H1 (cell line): ENCODE measurements at regions not wholly inside any gene's neighbourhood (a gene's known extent, or its start where the extent isn't known, plus 50 kb on each side); places are given as distances from the start of the nearest gene placed in this dataset.

ENCODE experiments used
- CTCF ChIA-PET: fragments of 300-600 bp; sonication (Branson Sonifier 250); formaldehyde crosslinking; loops from one replicate; lab custom pipeline; 2021; ENCODE audit not compliant: partially characterized antibody; lab: Charles Lee
- POLR2A ChIA-PET: fragments of 300-600 bp; sonication (Branson Sonifier 250); formaldehyde crosslinking; loops from one replicate; lab custom pipeline; 2021; ENCODE audit warnings: inconsistent platforms; ENCODE audit not compliant: partially characterized antibody; lab: Charles Lee
- DNase-seq, 2 experiments: peaks; one replicate each; pipeline versions ENCODE4 v3.0.0 to v3.0.0-alpha.2; 2010 to 2022; ENCODE audit warnings: low spot score in 2 of 2, low read depth in 1 of 2, mixed read lengths in 1 of 2
- FAIRE-seq: peaks from 2 replicates; lab custom pipeline; 2011; peaks lifted over from hg19 to GRCh38; lab: Jason Lieb, UNC
- H2AFZ ChIP-seq: 2 replicates; pipeline ENCODE4 v1.8.1; 2012; ENCODE audit warnings: low read length, inconsistent platforms
- H2AK5ac ChIP-seq: 2 replicates; pipeline ENCODE4 v1.6.1; 2013; ENCODE audit warnings: low read depth, low read length
- H2BK120ac ChIP-seq: replicated peaks from 2 replicates; pipeline ENCODE3; 2013; ENCODE audit warnings: low read depth, low read length, inconsistent platforms
- H2BK12ac ChIP-seq: 2 replicates; pipeline ENCODE4 v1.6.1; 2013; ENCODE audit warnings: low read depth, low read length
- H2BK15ac ChIP-seq: 2 replicates; pipeline ENCODE4 v1.6.1; 2013; ENCODE audit warnings: low read length
- H2BK20ac ChIP-seq: 2 replicates; pipeline ENCODE4 v1.6.1; 2013; ENCODE audit warnings: low read length
- H2BK5ac ChIP-seq: 2 replicates; pipeline ENCODE4 v1.6.1; 2013; ENCODE audit warnings: low read depth, low read length
- H3K14ac ChIP-seq: 2 replicates; pipeline ENCODE4 v1.6.1; 2013; ENCODE audit warnings: inconsistent platforms; ENCODE audit not compliant: insufficient read length
- H3K18ac ChIP-seq: 2 replicates; pipeline ENCODE4 v1.6.1; 2013; ENCODE audit warnings: low read length; ENCODE audit errors: extremely low read depth
- H3K23ac ChIP-seq: 2 replicates; pipeline ENCODE4 v1.6.1; 2013; ENCODE audit warnings: inconsistent platforms; ENCODE audit not compliant: insufficient read length
- H3K23me2 ChIP-seq: 2 replicates; pipeline ENCODE4 v1.6.1; 2013; ENCODE audit warnings: low read depth, low read length
- H3K27ac ChIP-seq: 2 replicates; pipeline ENCODE4 v1.6.1; 2011; ENCODE audit warnings: low read depth, low read length, inconsistent platforms
- H3K27me3 ChIP-seq, 4 experiments: replicated peaks in 1 of 4; 1 replicate in 1 of 4; 2 replicates in 3 of 4; pipeline versions ENCODE4 v1.6.1 to v1.8.1; 2011 to 2013; ENCODE audit warnings: low read length in 3 of 4, mild to moderate bottlenecking in 3 of 4, inconsistent platforms in 2 of 4, mixed read lengths in 2 of 4, moderate library complexity in 1 of 4; ENCODE audit not compliant: control insufficient read depth in 3 of 4, insufficient read depth in 3 of 4; ENCODE audit errors: extremely low read depth in 1 of 4
- H3K36me3 ChIP-seq, 4 experiments: 2 replicates each; pipeline versions ENCODE4 v1.6.1 to v1.8.1; 2011 to 2013; ENCODE audit warnings: mild to moderate bottlenecking in 4 of 4, low read length in 3 of 4, moderate library complexity in 2 of 4, control low read depth in 1 of 4, inconsistent platforms in 1 of 4; ENCODE audit not compliant: insufficient read depth in 4 of 4, control insufficient read depth in 2 of 4
- H3K4ac ChIP-seq: replicated peaks from 2 replicates; pipeline ENCODE3; 2013; ENCODE audit warnings: low read length, low read depth, mixed read lengths, inconsistent platforms; ENCODE audit not compliant: insufficient read length
- H3K4me1 ChIP-seq, 4 experiments: replicated peaks in 1 of 4; 1 replicate in 1 of 4; 2 replicates in 3 of 4; pipeline versions ENCODE4 v1.6.1 to v1.8.1; 2011 to 2013; ENCODE audit warnings: low read length in 3 of 4, inconsistent platforms in 2 of 4, mixed read lengths in 1 of 4; ENCODE audit not compliant: insufficient read depth in 4 of 4, control insufficient read depth in 3 of 4
- H3K4me2 ChIP-seq, 2 experiments: 2 replicates each; pipeline versions ENCODE4 v1.6.1 to v1.8.1; 2011 to 2013; ENCODE audit warnings: low read depth in 2 of 2, low read length in 2 of 2, control low read depth in 1 of 2, inconsistent platforms in 1 of 2, mild to moderate bottlenecking in 1 of 2; ENCODE audit not compliant: insufficient read depth in 1 of 2
- H3K4me3 ChIP-seq, 4 experiments: fragments of 200-600, 300-600 bp in 1 of 4; sonication (generic), shearing (Covaris generic), sonication (Bioruptor Twin) in 1 of 4; 2 replicates each; pipeline versions ENCODE4 v1.5.1 to v1.8.1; 2011 to 2016; ENCODE audit warnings: low read length in 4 of 4, low read depth in 3 of 4, control low read depth in 2 of 4, inconsistent platforms in 2 of 4, mild to moderate bottlenecking in 2 of 4, mixed read lengths in 1 of 4, moderate library complexity in 1 of 4; ENCODE audit not compliant: insufficient read depth in 2 of 4; ENCODE audit errors: extremely low read depth in 1 of 4
- H3K56ac ChIP-seq: replicated peaks from 2 replicates; pipeline ENCODE3; 2013; ENCODE audit warnings: low read depth, mild to moderate bottlenecking, mixed read lengths, low read length, inconsistent platforms; ENCODE audit not compliant: insufficient read length
- H3K79me1 ChIP-seq: 2 replicates; pipeline ENCODE4 v1.6.1; 2013; ENCODE audit warnings: low read depth, low read length, control low read depth
- H3K79me2 ChIP-seq, 2 experiments: 2 replicates each; pipeline versions ENCODE4 v1.6.1 to v1.8.1; 2012 to 2013; ENCODE audit warnings: low read length in 2 of 2, mild to moderate bottlenecking in 2 of 2, inconsistent platforms in 1 of 2; ENCODE audit not compliant: insufficient read depth in 2 of 2, control insufficient read depth in 1 of 2
- H3K9ac ChIP-seq, 4 experiments: replicated peaks in 1 of 4; 1 replicate in 1 of 4; 2 replicates in 3 of 4; pipeline versions ENCODE4 v1.6.1 to v1.8.1; 2011 to 2013; ENCODE audit warnings: low read depth in 3 of 4, low read length in 3 of 4, control low read depth in 2 of 4, mild to moderate bottlenecking in 2 of 4, moderate library complexity in 2 of 4, inconsistent platforms in 1 of 4; ENCODE audit errors: extremely low read depth in 1 of 4
- H3K9me3 ChIP-seq, 2 experiments: 2 replicates each; pipeline versions ENCODE4 v1.6.1 to v1.8.1; 2012 to 2013; ENCODE audit warnings: mild to moderate bottlenecking in 2 of 2, moderate library complexity in 2 of 2, control low read depth in 1 of 2, inconsistent platforms in 1 of 2, low read depth in 1 of 2, low read length in 1 of 2, mixed read lengths in 1 of 2; ENCODE audit not compliant: insufficient read depth in 2 of 2
- H4K20me1 ChIP-seq, 2 experiments: replicated peaks in 1 of 2; 2 replicates each; pipeline versions ENCODE3 to v1.8.1; 2011 to 2013; ENCODE audit warnings: inconsistent platforms in 2 of 2, low read length in 2 of 2, mild to moderate bottlenecking in 1 of 2; ENCODE audit not compliant: insufficient read depth in 2 of 2, control insufficient read depth in 1 of 2
- H4K5ac ChIP-seq: 2 replicates; pipeline ENCODE4 v1.6.1; 2013; ENCODE audit warnings: low read length, low read depth, mixed read lengths, inconsistent platforms; ENCODE audit not compliant: insufficient read length
- H4K8ac ChIP-seq: 2 replicates; pipeline ENCODE4 v1.8.0; 2013; ENCODE audit warnings: mild to moderate bottlenecking, moderate library complexity, low read length, inconsistent platforms; ENCODE audit not compliant: insufficient read depth; ENCODE audit errors: extremely low read depth
- H4K91ac ChIP-seq: replicated peaks from 2 replicates; pipeline ENCODE3; 2013; ENCODE audit warnings: low read length, mixed read lengths, inconsistent platforms; ENCODE audit not compliant: insufficient read length
- CBX5 ChIP-seq: fragments of 300-800, 300-1000 bp; sonication (generic); IDR thresholded peaks from 2 replicates; pipeline ENCODE4 v1.7.1; 2016; ENCODE audit warnings: antibody characterized with exemption, low read length, low read depth
- JUN ChIP-seq: IDR thresholded peaks from 2 replicates; pipeline ENCODE4 v1.6.1; 2011; ENCODE audit warnings: low read depth, mild to moderate bottlenecking, improper control_type of control experiment, low read length
- SP1 ChIP-seq: IDR thresholded peaks from 2 replicates; pipeline ENCODE4 v1.6.1; 2011; ENCODE audit warnings: low read depth, low read length
- WGBS, 2 experiments: shearing (Covaris generic) in 1 of 2; methylation state at CpG; one replicate each; pipeline versions ENCODE4 v1.1.6 to v1.1.7; 2013 to 2015; ENCODE audit warnings: low lambda C conversion rate in 2 of 2, mixed read lengths in 2 of 2, inconsistent platforms in 1 of 2, low coverage in 1 of 2, missing lambda C conversion rate in 1 of 2; ENCODE audit not compliant: insufficient replicate concordance in 2 of 2, insufficient coverage in 1 of 2, insufficient read length in 1 of 2; ENCODE audit errors: extremely low coverage in 1 of 2, missing lambda C conversion rate in 1 of 2; 5-methylcytosine and 5-hydroxymethylcytosine counted together
- TF ChIP-seq, protein P1 (sequence below): IDR thresholded peaks from 2 replicates; pipeline ENCODE4 v1.6.1; 2012; ENCODE audit warnings: inconsistent platforms

DNA sequence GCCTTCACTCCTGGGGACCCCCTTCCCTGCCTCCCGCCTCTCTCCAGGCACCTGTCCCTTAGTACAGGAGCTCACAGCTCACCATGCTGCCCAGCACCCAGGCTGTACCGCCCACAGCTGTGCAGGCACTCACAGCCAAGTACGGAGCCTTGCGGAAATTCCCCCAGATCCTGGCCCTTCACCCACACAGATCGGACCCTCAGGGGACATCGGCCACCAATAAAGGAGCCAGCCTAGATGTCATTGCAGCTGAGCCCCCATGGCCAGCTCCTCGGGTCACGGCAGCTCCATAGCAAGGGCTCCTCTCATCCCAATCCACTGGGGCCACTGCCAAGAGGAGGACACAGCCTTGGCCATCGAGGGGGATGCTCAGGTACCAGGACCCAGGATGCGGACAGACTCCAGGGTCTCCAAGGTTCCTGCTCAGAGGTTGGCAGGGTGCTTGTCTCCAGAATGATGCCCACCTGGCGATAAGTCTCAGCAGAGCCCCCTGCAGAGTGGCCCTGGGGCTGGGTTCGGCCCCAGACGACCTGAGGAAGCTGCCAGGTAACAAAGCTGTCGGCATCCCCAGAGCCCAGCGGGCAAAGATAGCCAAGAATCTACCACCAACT lies 82.3 kb downstream of the YTHDF1 start:
- Histone ChIP-seq H3K79me1 (no peaks in the 10 kb centered on the region), H3K79me2 (no peaks in the 10 kb centered on the region), H3K27ac (no peak overlapping the region; the same call in 1 of the 2 replicates), H3K14ac (no peak overlapping the region), H3K23ac (no peak overlapping the region), H2BK15ac (no peak overlapping the region), H4K20me1 (no peaks in the 10 kb centered on the region), H2BK5ac (no peak overlapping the region), H3K9me3 (no peaks in the 10 kb centered on the region), H2AFZ (no peak overlapping the region), H3K36me3 (no peaks in the 10 kb centered on the region), H2BK20ac (no peak overlapping the region), H3K4me2 (no peak overlapping the region), H2BK12ac (no peak overlapping the region), H2AK5ac (no peak overlapping the region), H3K4me1 (peaks cover 0 to 15% (median 2%) of the 10 kb centered on the region in 4 experiments; a peak in 4 of 7 replicates), H2BK120ac (no peak overlapping the region), H4K91ac (no peak overlapping the region), H3K56ac (no peak overlapping the region), H3K4ac (no peak overlapping the region), H3K4me3 (no peak overlapping the region)
- 90% methylated on average over 15 of the region's 15 CpGs; no CpG with 5 or more reads in 1 of the 2 experiments for WGBS, 2 experiments
- CTCF ChIA-PET = interaction anchor here (0.8 to 1.6 kb wide), 5 partner anchors 9 to 88 kb away, joined by 3 to 6 read pairs (median 3); no protein-coding TSS in a partner anchor
- DNase-seq (no peak), FAIRE-seq (no peak)
- no peak for TF ChIP-seq CBX5
- no peak for TF ChIP-seq JUN
- TF ChIP-seq SP1 = no peak
- TF ChIP-seq, protein P1, sequence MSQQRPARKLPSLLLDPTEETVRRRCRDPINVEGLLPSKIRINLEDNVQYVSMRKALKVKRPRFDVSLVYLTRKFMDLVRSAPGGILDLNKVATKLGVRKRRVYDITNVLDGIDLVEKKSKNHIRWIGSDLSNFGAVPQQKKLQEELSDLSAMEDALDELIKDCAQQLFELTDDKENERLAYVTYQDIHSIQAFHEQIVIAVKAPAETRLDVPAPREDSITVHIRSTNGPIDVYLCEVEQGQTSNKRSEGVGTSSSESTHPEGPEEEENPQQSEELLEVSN = no peak
- TF ChIP-seq, all 59 proteins: peak for 0
- Histone ChIP-seq H3K9ac (no peak overlapping the region), H3K18ac (no peak overlapping the region), H3K27me3 (no peaks in the 10 kb centered on the region; a peak in 1 of 7 replicates), H4K5ac (no peak overlapping the region), H3K23me2 (0 out of 2 replicates have a peak, but pooled peaks cover 1% of the 10 kb centered on the region), H4K8ac (no peak overlapping the region)
- POLR2A ChIA-PET = no interaction called here
